NOMO-1 (cell line): ENCODE measurements at regions not wholly inside any gene's neighbourhood (a gene's known extent, or its start where the extent isn't known, plus 50 kb on each side); places are given as distances from the start of the nearest gene placed in this dataset.
A peak's percentile ranks its signal among the peaks of the same experiment; 100 is the strongest.
"Not testable (repeated sequence)": the region's sequence is repeated elsewhere in the genome, so short reads cannot be mapped to it uniquely, and the experiment has no call there.

Experiments
- DNase-seq, 2 experiments: peaks; one replicate each; lab custom pipeline; 2025; ENCODE audit not compliant: unreplicated experiment in 2 of 2; lab: John Stamatoyannopoulos, UW

DNA sequence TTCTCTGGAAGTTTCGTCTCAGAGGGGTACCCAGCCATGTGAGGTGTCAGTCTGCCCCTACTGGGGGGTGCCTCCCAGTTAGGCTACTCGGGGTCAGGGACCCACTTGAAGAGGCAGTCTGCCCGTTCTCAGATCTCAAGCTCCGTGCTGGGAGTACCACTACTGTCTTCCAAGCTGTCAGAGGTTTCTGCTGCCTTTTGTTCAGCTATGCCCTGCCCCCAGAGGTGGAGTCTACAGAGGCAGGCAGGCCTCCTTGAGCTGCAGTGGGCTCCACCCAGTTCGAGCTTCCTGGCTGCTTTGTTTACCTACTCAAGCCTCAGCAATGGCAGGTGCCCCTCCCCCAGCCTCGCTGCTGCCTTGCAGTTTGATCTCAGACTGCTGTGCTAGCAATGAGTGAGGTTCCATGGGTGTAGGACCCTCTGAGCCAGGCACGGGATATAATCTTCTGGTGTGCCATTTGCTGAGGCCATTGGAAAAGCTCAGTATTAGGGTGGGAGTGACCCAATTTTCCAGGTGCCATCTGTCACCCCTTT is 71.0 kb upstream of the SH3GLB1 start:
- DNase-seq, result not testable (repeated sequence)

- DNase-seq, result no peak
These were observed 70.5 kb upstream of the SH3GLB1 start for GRCh38 chr1:86633921-86634320.

DNA sequence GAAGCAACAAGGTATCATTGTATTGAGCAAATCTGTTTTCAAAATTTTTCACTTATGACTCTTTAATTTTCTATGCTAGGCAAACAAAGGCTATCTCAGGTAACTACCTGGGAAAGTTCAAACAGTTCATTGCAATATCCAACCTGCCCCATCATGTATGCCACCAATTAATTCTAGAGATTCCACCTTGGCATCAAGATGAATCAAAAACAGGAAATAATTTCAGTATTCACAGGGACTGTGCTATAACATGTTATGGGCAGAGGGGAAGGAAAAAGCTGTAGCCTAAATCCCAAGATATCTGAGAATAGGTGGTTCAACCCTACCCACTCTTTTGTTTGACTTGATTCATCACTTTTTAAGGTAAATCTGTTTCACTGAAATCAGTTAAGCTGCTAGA is 67.5 kb upstream of the SH3GLB1 start:
- no peak for DNase-seq

- DNase-seq, result no peak
These were observed 64.2 kb upstream of the SH3GLB1 start for GRCh38 chr1:86640161-86640670.

GRCh38 chr1:86641318-86641717 is 63.1 kb upstream of the SH3GLB1 start:
- no peak for DNase-seq

DNA sequence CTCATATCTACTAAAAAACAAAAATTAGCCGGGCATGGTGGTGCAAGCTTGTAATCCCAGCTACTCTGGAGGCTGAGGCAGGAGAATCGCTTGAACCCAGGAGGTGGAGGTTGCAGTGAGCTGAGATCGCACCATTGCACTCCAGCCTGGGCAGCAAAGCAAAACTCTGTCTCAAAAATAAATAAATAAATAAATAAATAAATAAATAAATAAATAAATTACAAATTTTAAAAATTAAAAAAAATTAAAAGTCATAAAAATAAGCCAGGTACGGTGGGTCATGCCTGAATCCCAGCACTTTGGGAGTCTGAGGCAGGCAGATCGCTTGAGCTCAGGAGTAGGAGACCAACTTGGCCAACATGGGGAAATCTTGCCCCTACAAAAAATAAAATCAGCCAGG is 59.7 kb upstream of the SH3GLB1 start:
- not testable (repeated sequence) for DNase-seq

- DNase-seq, result no peak
These were observed 58.5 kb upstream of the SH3GLB1 start for GRCh38 chr1:86645851-86646250.

DNA sequence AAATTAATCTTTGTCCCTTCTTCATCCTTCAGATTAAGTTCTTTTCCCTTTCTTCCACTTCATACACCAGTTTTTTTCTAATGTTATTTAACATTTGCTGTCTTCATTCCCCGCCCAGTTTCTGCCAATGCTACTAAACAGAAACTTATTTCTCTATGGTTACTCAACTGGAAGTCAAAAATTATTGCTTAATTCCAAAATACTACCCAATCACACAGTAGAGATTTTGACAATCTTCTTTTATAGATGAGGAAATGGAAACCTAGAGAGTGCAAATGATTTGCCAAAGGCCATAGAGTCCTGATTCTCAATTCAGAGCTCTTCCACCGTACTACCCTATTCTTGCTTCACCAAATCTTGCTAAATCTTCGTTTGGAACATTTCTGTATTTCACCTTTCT is 58.1 kb upstream of the SH3GLB1 start:
- peak in 1 of 2 experiments; percentile 25 for DNase-seq

DNA sequence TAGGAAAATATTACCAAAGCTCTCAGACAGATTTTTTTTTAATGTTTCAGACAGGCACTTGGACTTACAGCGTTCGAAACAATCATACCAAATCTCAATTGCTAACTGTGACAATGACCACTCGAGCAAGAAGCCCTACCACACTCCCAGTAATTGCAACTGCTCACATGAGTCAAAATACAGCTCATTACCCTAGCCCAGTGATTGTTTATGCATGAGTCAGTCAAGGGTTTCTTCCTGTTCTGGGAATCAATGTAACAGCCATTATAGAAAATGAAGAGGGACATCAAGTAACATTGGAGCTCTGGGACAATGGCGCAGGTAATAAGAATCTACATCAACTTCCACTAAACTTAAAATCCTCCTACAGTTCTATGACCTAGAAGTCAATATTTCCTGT is 56.1 kb upstream of the SH3GLB1 start:
- no peak for DNase-seq

GRCh38 chr1:86649618-86650017 is 54.8 kb upstream of the SH3GLB1 start:
- DNase-seq, result no peak

GRCh38 chr1:86650065-86650464 is 54.3 kb upstream of the SH3GLB1 start:
- DNase-seq, result no peak
